Keratinocyte (primary cell): ENCODE measurements at regions not wholly inside any gene's neighbourhood (a gene's known extent, or its start where the extent isn't known, plus 50 kb on each side); places are given as distances from the start of the nearest gene placed in this dataset.
"Not testable (repeated sequence)": the region's sequence is repeated elsewhere in the genome, so short reads cannot be mapped to it uniquely, and the experiment has no call there.

Source experiments
- DNase-seq: peaks from one replicate; pipeline ENCODE4 v3.0.0-alpha.2; 2011; ENCODE audit warnings: low read depth, missing footprints, low spot score
- FAIRE-seq: peaks from 2 replicates; lab custom pipeline; 2011; peaks lifted over from hg19 to GRCh38; lab: Jason Lieb, UNC
- H2AFZ ChIP-seq: 2 replicates; pipeline ENCODE4 v1.6.0; 2012; ENCODE audit warnings: low read length, control low read depth, inconsistent platforms; ENCODE audit not compliant: control insufficient read depth
- H3K27ac ChIP-seq: 2 replicates; pipeline ENCODE4 v1.5.1; 2011; ENCODE audit warnings: low read length; ENCODE audit not compliant: control insufficient read depth, insufficient read depth
- H3K27me3 ChIP-seq: 3 replicates; pipeline ENCODE4 v1.6.0; 2011; ENCODE audit warnings: low read length; ENCODE audit not compliant: control insufficient read depth, insufficient read depth; ENCODE audit errors: extremely low read depth
- H3K36me3 ChIP-seq, 2 experiments: 2 replicates in 1 of 2; 3 replicates in 1 of 2; pipeline ENCODE4 v1.5.1; 2011; ENCODE audit warnings: low read length in 2 of 2, mild to moderate bottlenecking in 1 of 2; ENCODE audit not compliant: control insufficient read depth in 2 of 2, insufficient read depth in 2 of 2; ENCODE audit errors: extremely low read depth in 1 of 2
- H3K4me1 ChIP-seq: 3 replicates; pipeline ENCODE4 v1.5.1; 2011; ENCODE audit warnings: low read length; ENCODE audit not compliant: control insufficient read depth, insufficient read depth; ENCODE audit errors: extremely low read depth
- H3K4me2 ChIP-seq: 3 replicates; pipeline ENCODE4 v1.6.0; 2011; ENCODE audit warnings: low read depth, low read length; ENCODE audit not compliant: control insufficient read depth, insufficient read depth; ENCODE audit errors: extremely low read depth
- H3K4me3 ChIP-seq, 3 experiments: fragments of 200-600 bp in 1 of 3; sonication (generic) in 1 of 3; 2 replicates in 2 of 3; 3 replicates in 1 of 3; pipeline ENCODE4 v1.5.1; 2011 to 2016; ENCODE audit warnings: low read length in 3 of 3, mild to moderate bottlenecking in 3 of 3, control low read depth in 2 of 3, inconsistent platforms in 1 of 3, low read depth in 1 of 3, mixed read lengths in 1 of 3, mixed run types in 1 of 3, moderate library complexity in 1 of 3; ENCODE audit not compliant: control insufficient read depth in 2 of 3, insufficient read depth in 2 of 3; ENCODE audit errors: extremely low read depth in 1 of 3
- H3K79me2 ChIP-seq: 2 replicates; pipeline ENCODE4 v1.6.0; 2012; ENCODE audit warnings: low read length; ENCODE audit not compliant: control insufficient read depth, insufficient read depth
- H3K9ac ChIP-seq: 3 replicates; pipeline ENCODE4 v1.6.0; 2011; ENCODE audit warnings: low read length; ENCODE audit not compliant: control insufficient read depth, insufficient read depth; ENCODE audit errors: extremely low read depth
- H3K9me1 ChIP-seq: 3 replicates; pipeline ENCODE4 v1.6.0; 2011; ENCODE audit warnings: low read length; ENCODE audit not compliant: control insufficient read depth, insufficient read depth; ENCODE audit errors: extremely low read depth
- H3K9me3 ChIP-seq: 2 replicates; pipeline ENCODE4 v1.5.1; 2012; ENCODE audit warnings: low read depth, low read length; ENCODE audit not compliant: control insufficient read depth
- H4K20me1 ChIP-seq: 3 replicates; pipeline ENCODE4 v1.6.0; 2011; ENCODE audit warnings: low read length; ENCODE audit not compliant: control insufficient read depth, insufficient read depth; ENCODE audit errors: extremely low read depth
- dilution Hi-C: fragments of 300-500 bp; cut with MboI; formaldehyde crosslinking; loops from one replicate; pipeline ENCODE4 v1.7.0; 2020; ENCODE audit warnings: low sequenced_read_pairs; ENCODE audit not compliant: extremely low pct_ligation_motif_present

DNA sequence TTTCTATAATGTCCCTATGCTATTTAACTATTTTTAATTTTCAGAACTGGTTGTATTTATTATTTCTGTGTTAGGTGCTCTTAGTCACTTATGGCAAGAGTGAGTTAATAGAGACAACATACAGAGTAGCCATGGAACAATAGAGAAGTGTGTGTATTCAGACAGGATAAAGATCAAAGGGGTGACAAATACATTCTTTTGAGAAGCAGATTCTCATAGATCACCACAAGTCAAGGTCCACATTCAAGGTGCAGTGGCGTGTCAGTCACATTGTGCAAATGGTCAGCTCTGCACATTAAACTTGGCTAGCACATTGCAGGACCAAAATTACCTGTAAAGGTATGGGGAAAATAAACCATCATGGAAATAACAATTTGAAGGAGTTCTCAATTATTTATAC lies 369.7 kb downstream of the RPIA start:
- H3K27me3 ChIP-seq, FAIRE-seq, H4K20me1 ChIP-seq, H3K79me2 ChIP-seq, H3K9me1 ChIP-seq, DNase-seq, H3K9me3 ChIP-seq, H3K4me1 ChIP-seq, H3K4me3 ChIP-seq, dilution Hi-C loops, H3K4me2 ChIP-seq, H3K27ac ChIP-seq, H2AFZ ChIP-seq, H3K9ac ChIP-seq, H3K36me3 ChIP-seq: not testable (repeated sequence)

DNA sequence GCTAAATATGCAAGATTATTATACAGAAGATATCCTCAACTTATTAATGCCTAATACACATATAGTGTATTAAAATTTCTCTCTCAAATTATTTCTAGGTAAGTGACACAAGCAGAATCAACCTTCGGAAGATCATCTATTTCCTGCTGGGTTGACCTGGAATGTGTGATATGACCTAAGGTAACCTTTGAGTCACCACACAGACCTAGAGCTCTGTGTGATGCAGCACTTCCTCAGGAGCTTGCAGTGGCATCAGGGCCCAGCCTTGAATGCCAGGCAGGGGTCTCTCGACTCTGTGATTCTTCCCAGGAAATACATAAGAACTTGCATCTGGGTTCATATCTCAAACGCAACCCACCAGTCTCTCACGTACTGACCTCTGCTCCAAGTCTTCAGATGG lies 385.3 kb downstream of the RPIA start:
- H4K20me1 ChIP-seq, H3K9me3 ChIP-seq, H3K4me1 ChIP-seq, H3K36me3 ChIP-seq, H3K27me3 ChIP-seq, H2AFZ ChIP-seq, DNase-seq, FAIRE-seq, H3K4me3 ChIP-seq, dilution Hi-C loops, H3K9me1 ChIP-seq, H3K4me2 ChIP-seq, H3K9ac ChIP-seq, H3K27ac ChIP-seq, H3K79me2 ChIP-seq: not testable (repeated sequence)

DNA sequence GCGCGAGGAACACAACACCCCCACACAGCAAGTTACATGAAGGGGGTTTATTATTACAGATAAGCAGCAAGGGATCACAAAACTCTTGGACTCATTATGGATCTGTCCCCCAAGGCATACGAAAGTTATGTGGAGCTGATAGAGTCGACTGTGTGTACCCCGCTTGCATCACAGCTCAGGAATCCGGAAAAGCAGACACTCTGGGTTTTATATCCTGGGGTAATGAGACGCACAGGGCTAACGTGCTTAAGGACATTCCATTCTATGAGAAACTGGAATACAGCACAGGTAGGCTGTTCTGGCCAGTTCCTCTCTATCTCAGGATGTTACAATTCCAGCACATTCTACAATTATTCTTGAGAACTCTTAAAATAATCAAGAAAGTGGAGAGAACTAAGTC lies 401.4 kb downstream of the RPIA start:
- H3K9ac ChIP-seq, dilution Hi-C loops, H3K27ac ChIP-seq, H3K27me3 ChIP-seq, FAIRE-seq, H3K4me2 ChIP-seq, H3K36me3 ChIP-seq, H2AFZ ChIP-seq, H3K4me3 ChIP-seq, H3K79me2 ChIP-seq, H4K20me1 ChIP-seq, H3K4me1 ChIP-seq, H3K9me3 ChIP-seq, DNase-seq, H3K9me1 ChIP-seq: not testable (repeated sequence)

DNA sequence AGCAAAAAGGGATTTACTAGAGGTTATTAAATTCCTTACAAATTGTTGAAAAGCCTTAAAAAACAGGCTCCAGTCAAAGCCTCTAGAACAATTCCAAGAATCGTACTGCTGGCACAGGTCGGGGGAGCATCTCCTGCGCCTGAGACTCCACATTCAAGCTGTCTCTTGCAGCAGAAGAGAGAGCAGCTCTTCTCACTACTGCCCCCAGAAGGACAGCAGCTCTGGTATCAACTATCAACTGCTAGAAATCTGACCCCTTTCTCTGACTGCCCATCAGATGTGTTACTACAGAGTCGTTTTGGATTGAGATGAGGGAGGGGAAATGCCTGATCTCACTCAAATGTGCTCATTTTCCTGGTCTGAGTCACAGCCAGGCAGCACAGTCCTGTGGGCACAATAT lies 403.6 kb downstream of the RPIA start:
- H4K20me1 ChIP-seq, H2AFZ ChIP-seq, H3K27ac ChIP-seq, H3K4me1 ChIP-seq, dilution Hi-C loops, H3K9me1 ChIP-seq, FAIRE-seq, H3K27me3 ChIP-seq, H3K9ac ChIP-seq, DNase-seq, H3K4me2 ChIP-seq, H3K79me2 ChIP-seq, H3K36me3 ChIP-seq, H3K4me3 ChIP-seq, H3K9me3 ChIP-seq: not testable (repeated sequence)
